ENCODE measurements at regions not wholly inside any gene's neighbourhood (a gene's known extent, or its start where the extent isn't known, plus 50 kb on each side); places are given as distances from the start of the nearest gene placed in this dataset.

DNA sequence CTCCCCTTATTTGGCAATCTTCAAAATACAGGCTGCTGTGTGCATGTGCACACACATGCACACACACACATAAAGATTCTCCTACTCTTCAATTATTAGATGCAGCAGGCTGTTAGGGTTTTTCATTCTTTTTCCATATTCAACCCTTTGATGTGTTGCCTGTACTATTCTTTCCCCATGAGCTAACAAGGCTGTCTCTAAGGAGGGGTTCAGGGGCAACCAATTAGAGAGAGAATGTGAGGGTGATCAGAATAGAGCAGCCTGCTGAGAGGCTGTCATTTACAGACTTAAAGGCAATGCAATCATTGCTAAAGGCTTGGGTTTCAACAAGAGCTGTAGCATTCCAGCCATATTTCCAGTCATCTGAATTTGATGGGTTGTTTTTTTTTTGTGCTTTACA is 467.4 kb upstream of the ID4 start (continued):
- no peak for TF ChIP-seq EZH2phosphoT487 (IDR thresholded peaks at IDR 0.05; ENCODE audit: borderline replicate concordance, low read depth)
- TF ChIP-seq NFIC (IDR thresholded peaks at IDR 0.05; ENCODE audit: borderline replicate concordance) = no peak

GRCh38 chr6:19370831-19371230 is 466.3 kb upstream of the ID4 start:
- Histone ChIP-seq H3K9ac (no peak overlapping the region), H3K36me3 (replicated peaks in 1 of 2; ENCODE audit: control insufficient read depth in 1 of 2, insufficient read depth in 2 of 2, low read length in 1 of 2) (no peaks in the 10 kb centered on the region), H3K9me2 (no peaks in the 10 kb centered on the region), H3K4me1 (ENCODE audit: control insufficient read depth in 1 of 2, insufficient read depth in 2 of 2, low read depth in 1 of 2, low read length in 1 of 2) (no peaks in the 10 kb centered on the region), H3K79me2 (ENCODE audit: insufficient read depth) (no peaks in the 10 kb centered on the region), H3K4me2 (no peak overlapping the region), H3K4me3 (ENCODE audit: low read depth in 2 of 2, low read length in 1 of 2) (no peak overlapping the region), H3F3A (replicated peaks; ENCODE audit: insufficient read depth) (no peaks in the 10 kb centered on the region), H4K20me1 (ENCODE audit: insufficient read depth) (no peaks in the 10 kb centered on the region), H2AFZ (ENCODE audit: low read depth) (no peak overlapping the region), H3K27me3 (ENCODE audit: insufficient read depth) (no peaks in the 10 kb centered on the region), H3K9me3 (no peaks in the 10 kb centered on the region), H3K27ac (ENCODE audit: low read depth in 2 of 2, low read length in 1 of 2) (no peak overlapping the region)
- TF ChIP-seq JUND (IDR thresholded peaks at IDR 0.05) (no peak), ZBTB33 (IDR thresholded peaks at IDR 0.05; ENCODE audit: borderline replicate concordance, low read depth) (no peak)
- DNase-seq = no peak
- ChIA-PET POLR2A (no interaction called here), CTCF (no interaction called here)
- 4% methylated on average over 3 of the region's 3 CpGs for WGBS (ENCODE audit: low lambda C conversion rate)

- H3K36me3 ChIP-seq (replicated peaks in 1 of 2; ENCODE audit: control insufficient read depth in 1 of 2, insufficient read depth in 2 of 2, low read length in 1 of 2) = no peaks in the 10 kb centered on the region
- H3K79me2 ChIP-seq (ENCODE audit: insufficient read depth) = no peaks in the 10 kb centered on the region
- no peaks in the 10 kb centered on the region for H3F3A ChIP-seq (replicated peaks; ENCODE audit: insufficient read depth)
- ChIA-PET CTCF (no interaction called here), POLR2A (no interaction called here)
- H3K27me3 ChIP-seq (ENCODE audit: insufficient read depth) = no peaks in the 10 kb centered on the region
- H2AFZ ChIP-seq (ENCODE audit: low read depth) = no peak overlapping the region
- no peaks in the 10 kb centered on the region for H3K4me1 ChIP-seq (ENCODE audit: control insufficient read depth in 1 of 2, insufficient read depth in 2 of 2, low read depth in 1 of 2, low read length in 1 of 2)
- H3K4me3 ChIP-seq (ENCODE audit: low read depth in 2 of 2, low read length in 1 of 2) = no peak overlapping the region
- H3K27ac ChIP-seq (ENCODE audit: low read depth in 2 of 2, low read length in 1 of 2) = no peak overlapping the region
- no peak overlapping the region for H3K9ac ChIP-seq
- TF ChIP-seq CHD2 (IDR thresholded peaks at IDR 0.05; ENCODE audit: low read length, partially characterized antibody) (no peak), TCF12 (IDR thresholded peaks at IDR 0.05) (no peak), TAF1 (IDR thresholded peaks at IDR 0.05; ENCODE audit: borderline replicate concordance, low read depth, low read length) (no peak), EZH2phosphoT487 (IDR thresholded peaks at IDR 0.05; ENCODE audit: borderline replicate concordance, low read depth) (no peak), MEF2A (IDR thresholded peaks at IDR 0.05; ENCODE audit: borderline replicate concordance, low read depth) (no peak), RXRA (IDR thresholded peaks at IDR 0.05; ENCODE audit: borderline replicate concordance, low read depth) (no peak), YY1 (IDR thresholded peaks at IDR 0.05; ENCODE audit: low read depth) (no peak), GATA2 (CRISPR knock-in tag; IDR thresholded peaks at IDR 0.05) (no peak), FOXJ3 (CRISPR knock-in tag; IDR thresholded peaks at IDR 0.05) (no peak), FOSL2 (IDR thresholded peaks at IDR 0.05; ENCODE audit: borderline replicate concordance, low read depth) (no peak), NFIC (IDR thresholded peaks at IDR 0.05; ENCODE audit: borderline replicate concordance) (no peak), GABPA (IDR thresholded peaks at IDR 0.05; ENCODE audit: low read depth) (no peak), RAD21 (IDR thresholded peaks at IDR 0.05; ENCODE audit: low read length) (no peak)
- TF ChIP-seq, protein P1, sequence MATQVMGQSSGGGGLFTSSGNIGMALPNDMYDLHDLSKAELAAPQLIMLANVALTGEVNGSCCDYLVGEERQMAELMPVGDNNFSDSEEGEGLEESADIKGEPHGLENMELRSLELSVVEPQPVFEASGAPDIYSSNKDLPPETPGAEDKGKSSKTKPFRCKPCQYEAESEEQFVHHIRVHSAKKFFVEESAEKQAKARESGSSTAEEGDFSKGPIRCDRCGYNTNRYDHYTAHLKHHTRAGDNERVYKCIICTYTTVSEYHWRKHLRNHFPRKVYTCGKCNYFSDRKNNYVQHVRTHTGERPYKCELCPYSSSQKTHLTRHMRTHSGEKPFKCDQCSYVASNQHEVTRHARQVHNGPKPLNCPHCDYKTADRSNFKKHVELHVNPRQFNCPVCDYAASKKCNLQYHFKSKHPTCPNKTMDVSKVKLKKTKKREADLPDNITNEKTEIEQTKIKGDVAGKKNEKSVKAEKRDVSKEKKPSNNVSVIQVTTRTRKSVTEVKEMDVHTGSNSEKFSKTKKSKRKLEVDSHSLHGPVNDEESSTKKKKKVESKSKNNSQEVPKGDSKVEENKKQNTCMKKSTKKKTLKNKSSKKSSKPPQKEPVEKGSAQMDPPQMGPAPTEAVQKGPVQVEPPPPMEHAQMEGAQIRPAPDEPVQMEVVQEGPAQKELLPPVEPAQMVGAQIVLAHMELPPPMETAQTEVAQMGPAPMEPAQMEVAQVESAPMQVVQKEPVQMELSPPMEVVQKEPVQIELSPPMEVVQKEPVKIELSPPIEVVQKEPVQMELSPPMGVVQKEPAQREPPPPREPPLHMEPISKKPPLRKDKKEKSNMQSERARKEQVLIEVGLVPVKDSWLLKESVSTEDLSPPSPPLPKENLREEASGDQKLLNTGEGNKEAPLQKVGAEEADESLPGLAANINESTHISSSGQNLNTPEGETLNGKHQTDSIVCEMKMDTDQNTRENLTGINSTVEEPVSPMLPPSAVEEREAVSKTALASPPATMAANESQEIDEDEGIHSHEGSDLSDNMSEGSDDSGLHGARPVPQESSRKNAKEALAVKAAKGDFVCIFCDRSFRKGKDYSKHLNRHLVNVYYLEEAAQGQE (IDR thresholded peaks at IDR 0.05; ENCODE audit: low read depth, low read length) = no peak
- TF ChIP-seq, protein P2, sequence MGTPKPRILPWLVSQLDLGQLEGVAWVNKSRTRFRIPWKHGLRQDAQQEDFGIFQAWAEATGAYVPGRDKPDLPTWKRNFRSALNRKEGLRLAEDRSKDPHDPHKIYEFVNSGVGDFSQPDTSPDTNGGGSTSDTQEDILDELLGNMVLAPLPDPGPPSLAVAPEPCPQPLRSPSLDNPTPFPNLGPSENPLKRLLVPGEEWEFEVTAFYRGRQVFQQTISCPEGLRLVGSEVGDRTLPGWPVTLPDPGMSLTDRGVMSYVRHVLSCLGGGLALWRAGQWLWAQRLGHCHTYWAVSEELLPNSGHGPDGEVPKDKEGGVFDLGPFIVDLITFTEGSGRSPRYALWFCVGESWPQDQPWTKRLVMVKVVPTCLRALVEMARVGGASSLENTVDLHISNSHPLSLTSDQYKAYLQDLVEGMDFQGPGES (IDR thresholded peaks at IDR 0.05; ENCODE audit: low read depth, low read length) = no peak
- TF ChIP-seq, protein P3, sequence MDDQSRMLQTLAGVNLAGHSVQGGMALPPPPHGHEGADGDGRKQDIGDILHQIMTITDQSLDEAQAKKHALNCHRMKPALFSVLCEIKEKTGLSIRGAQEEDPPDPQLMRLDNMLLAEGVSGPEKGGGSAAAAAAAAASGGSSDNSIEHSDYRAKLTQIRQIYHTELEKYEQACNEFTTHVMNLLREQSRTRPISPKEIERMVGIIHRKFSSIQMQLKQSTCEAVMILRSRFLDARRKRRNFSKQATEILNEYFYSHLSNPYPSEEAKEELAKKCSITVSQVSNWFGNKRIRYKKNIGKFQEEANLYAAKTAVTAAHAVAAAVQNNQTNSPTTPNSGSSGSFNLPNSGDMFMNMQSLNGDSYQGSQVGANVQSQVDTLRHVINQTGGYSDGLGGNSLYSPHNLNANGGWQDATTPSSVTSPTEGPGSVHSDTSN (IDR thresholded peaks at IDR 0.05) = no peak
- no peaks in the 10 kb centered on the region for H3K9me3 ChIP-seq
- H3K4me2 ChIP-seq = no peak overlapping the region
- no peaks in the 10 kb centered on the region for H3K9me2 ChIP-seq
- H4K20me1 ChIP-seq (ENCODE audit: insufficient read depth) = no peaks in the 10 kb centered on the region
- DNase-seq = no peak
These were observed 461.6 kb upstream of the ID4 start for GRCh38 chr6:19375613-19376012.
